ENCODE measurements at regions not wholly inside any gene's neighbourhood (a gene's known extent, or its start where the extent isn't known, plus 50 kb on each side); places are given as distances from the start of the nearest gene placed in this dataset.

DNA sequence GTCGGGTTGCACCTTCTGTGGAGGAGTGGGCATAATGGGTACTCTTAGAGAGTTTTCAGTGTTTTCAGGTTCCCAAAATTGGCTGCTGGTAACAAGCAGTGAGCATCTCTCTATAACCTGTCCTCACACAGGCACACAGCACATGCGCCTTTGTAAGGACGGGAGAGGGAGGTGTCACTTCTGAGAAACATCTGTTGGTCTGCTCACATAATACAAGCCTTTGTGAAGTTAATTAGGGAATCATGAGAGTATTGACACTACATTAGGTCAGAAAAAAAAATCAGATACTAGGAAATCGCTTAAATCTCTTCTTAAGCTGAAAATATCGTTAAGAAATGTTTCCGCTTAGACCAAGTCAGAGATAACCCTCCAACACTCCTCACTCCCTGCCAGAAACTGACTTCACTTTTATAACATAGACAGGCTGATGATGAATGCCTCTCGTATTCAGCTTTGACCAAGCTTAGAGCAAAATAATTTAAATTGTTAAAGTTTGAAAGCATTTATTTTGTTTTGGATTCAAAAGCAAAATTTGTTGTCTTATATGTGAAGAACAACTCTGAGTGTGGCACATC is 769.7 kb downstream of the TNS3 start:
- TF ChIP-seq POLR2AphosphoS5 (IDR thresholded peaks at IDR 0.05; ENCODE audit: borderline replicate concordance, low read depth, low read length) = no peak
- TF ChIP-seq EZH2 (IDR thresholded peaks at IDR 0.05) = no peak

All from SK-N-MC (cell line).